ENCODE measurements at regions not wholly inside any gene's neighbourhood (a gene's known extent, or its start where the extent isn't known, plus 50 kb on each side); places are given as distances from the start of the nearest gene placed in this dataset.

DNA sequence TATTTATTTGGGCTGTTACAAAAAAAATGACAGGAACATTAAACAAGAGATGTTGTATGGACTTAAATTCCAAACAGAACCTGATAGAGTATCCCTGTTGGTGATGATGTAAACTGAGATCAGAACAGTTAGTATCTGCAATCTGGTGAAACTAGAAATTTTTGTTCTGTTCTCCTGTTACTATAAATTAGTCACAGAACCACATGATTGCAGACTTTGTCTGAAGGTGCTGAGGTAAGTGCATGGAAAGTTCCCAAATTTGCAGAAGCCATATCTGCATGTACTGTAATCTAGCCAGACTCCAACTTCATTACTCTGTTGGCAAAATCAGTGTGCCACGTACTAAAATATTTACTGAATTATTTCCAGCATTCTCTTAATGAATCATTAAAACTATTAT lies 516.3 kb upstream of the FSIP2 start:
- no peaks in the 10 kb centered on the region for H4K20me1 ChIP-seq (ENCODE audit: insufficient read depth)
- no peaks in the 10 kb centered on the region for H3K4me1 ChIP-seq (ENCODE audit: low read depth, poor library complexity, severe bottlenecking)
- H3K79me2 ChIP-seq (ENCODE audit: insufficient read depth, low read depth), result no peaks in the 10 kb centered on the region
- TF ChIP-seq, protein P1, sequence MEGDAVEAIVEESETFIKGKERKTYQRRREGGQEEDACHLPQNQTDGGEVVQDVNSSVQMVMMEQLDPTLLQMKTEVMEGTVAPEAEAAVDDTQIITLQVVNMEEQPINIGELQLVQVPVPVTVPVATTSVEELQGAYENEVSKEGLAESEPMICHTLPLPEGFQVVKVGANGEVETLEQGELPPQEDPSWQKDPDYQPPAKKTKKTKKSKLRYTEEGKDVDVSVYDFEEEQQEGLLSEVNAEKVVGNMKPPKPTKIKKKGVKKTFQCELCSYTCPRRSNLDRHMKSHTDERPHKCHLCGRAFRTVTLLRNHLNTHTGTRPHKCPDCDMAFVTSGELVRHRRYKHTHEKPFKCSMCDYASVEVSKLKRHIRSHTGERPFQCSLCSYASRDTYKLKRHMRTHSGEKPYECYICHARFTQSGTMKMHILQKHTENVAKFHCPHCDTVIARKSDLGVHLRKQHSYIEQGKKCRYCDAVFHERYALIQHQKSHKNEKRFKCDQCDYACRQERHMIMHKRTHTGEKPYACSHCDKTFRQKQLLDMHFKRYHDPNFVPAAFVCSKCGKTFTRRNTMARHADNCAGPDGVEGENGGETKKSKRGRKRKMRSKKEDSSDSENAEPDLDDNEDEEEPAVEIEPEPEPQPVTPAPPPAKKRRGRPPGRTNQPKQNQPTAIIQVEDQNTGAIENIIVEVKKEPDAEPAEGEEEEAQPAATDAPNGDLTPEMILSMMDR (conservative IDR thresholded peaks at IDR 0.05; ENCODE audit: low read depth, low read length), result no peak
- H3K4me2 ChIP-seq, result no peak overlapping the region
- no peak overlapping the region for H2AFZ ChIP-seq (ENCODE audit: low read depth)
- H3K27ac ChIP-seq, result no peak overlapping the region
- no peaks in the 10 kb centered on the region for H3K27me3 ChIP-seq (ENCODE audit: insufficient read depth, low read depth)
- no peak overlapping the region for H3K4me3 ChIP-seq (IDR thresholded peaks at IDR 0.05; ENCODE audit: insufficient read depth, low read depth, low read length)
- H3K9ac ChIP-seq, result no peak overlapping the region
- no peaks in the 10 kb centered on the region for H3K36me3 ChIP-seq (ENCODE audit: insufficient read depth)

GRCh38 chr2:185227391-185227790 lies 511.2 kb upstream of the FSIP2 start:
- Histone ChIP-seq H3K27me3 (ENCODE audit: insufficient read depth, low read depth) (no peaks in the 10 kb centered on the region), H4K20me1 (ENCODE audit: insufficient read depth) (no peaks in the 10 kb centered on the region), H3K9ac (no peak overlapping the region), H3K4me3 (IDR thresholded peaks at IDR 0.05; ENCODE audit: insufficient read depth, low read depth, low read length) (no peak overlapping the region), H3K79me2 (ENCODE audit: insufficient read depth, low read depth) (no peaks in the 10 kb centered on the region), H3K36me3 (ENCODE audit: insufficient read depth) (no peaks in the 10 kb centered on the region), H3K27ac (no peak overlapping the region), H2AFZ (ENCODE audit: low read depth) (no peak overlapping the region), H3K4me1 (ENCODE audit: low read depth, poor library complexity, severe bottlenecking) (no peaks in the 10 kb centered on the region), H3K4me2 (no peak overlapping the region)
- TF ChIP-seq, protein P1 (conservative IDR thresholded peaks at IDR 0.05; ENCODE audit: low read depth, low read length), result no peak

- no peaks in the 10 kb centered on the region for H3K36me3 ChIP-seq (ENCODE audit: insufficient read depth)
- no peaks in the 10 kb centered on the region for H4K20me1 ChIP-seq (ENCODE audit: insufficient read depth)
- H3K4me2 ChIP-seq, result no peak overlapping the region
- H3K9ac ChIP-seq, result no peak overlapping the region
- TF ChIP-seq, protein P1 (conservative IDR thresholded peaks at IDR 0.05; ENCODE audit: low read depth, low read length), result no peak
- no peaks in the 10 kb centered on the region for H3K79me2 ChIP-seq (ENCODE audit: insufficient read depth, low read depth)
- H3K27ac ChIP-seq, result no peak overlapping the region
- H2AFZ ChIP-seq (ENCODE audit: low read depth), result no peak overlapping the region
- H3K4me3 ChIP-seq (IDR thresholded peaks at IDR 0.05; ENCODE audit: insufficient read depth, low read depth, low read length), result no peak overlapping the region
- no peaks in the 10 kb centered on the region for H3K27me3 ChIP-seq (ENCODE audit: insufficient read depth, low read depth)
- no peaks in the 10 kb centered on the region for H3K4me1 ChIP-seq (ENCODE audit: low read depth, poor library complexity, severe bottlenecking)
Observed at GRCh38 chr2:185239491-185239890, 499.1 kb upstream of the FSIP2 start.

- H3K36me3 ChIP-seq (ENCODE audit: insufficient read depth), result no peaks in the 10 kb centered on the region
- TF ChIP-seq, protein P1 (conservative IDR thresholded peaks at IDR 0.05; ENCODE audit: low read depth, low read length), result no peak
Observed at GRCh38 chr2:185240796-185241195, 497.8 kb upstream of the FSIP2 start.

More at GRCh38 chr2:185240796-185241195, 497.8 kb upstream of the FSIP2 start:
- Histone ChIP-seq H3K27ac (no peak overlapping the region), H4K20me1 (ENCODE audit: insufficient read depth) (no peaks in the 10 kb centered on the region), H3K9ac (no peak overlapping the region), H2AFZ (ENCODE audit: low read depth) (no peak overlapping the region), H3K4me1 (ENCODE audit: low read depth, poor library complexity, severe bottlenecking) (no peaks in the 10 kb centered on the region), H3K4me3 (IDR thresholded peaks at IDR 0.05; ENCODE audit: insufficient read depth, low read depth, low read length) (no peak overlapping the region), H3K79me2 (ENCODE audit: insufficient read depth, low read depth) (no peaks in the 10 kb centered on the region), H3K27me3 (ENCODE audit: insufficient read depth, low read depth) (no peaks in the 10 kb centered on the region), H3K4me2 (no peak overlapping the region)

Measured in KMS-11 (cell line).